ENCODE measurements at regions not wholly inside any gene's neighbourhood (a gene's known extent, or its start where the extent isn't known, plus 50 kb on each side); places are given as distances from the start of the nearest gene placed in this dataset.

DNA sequence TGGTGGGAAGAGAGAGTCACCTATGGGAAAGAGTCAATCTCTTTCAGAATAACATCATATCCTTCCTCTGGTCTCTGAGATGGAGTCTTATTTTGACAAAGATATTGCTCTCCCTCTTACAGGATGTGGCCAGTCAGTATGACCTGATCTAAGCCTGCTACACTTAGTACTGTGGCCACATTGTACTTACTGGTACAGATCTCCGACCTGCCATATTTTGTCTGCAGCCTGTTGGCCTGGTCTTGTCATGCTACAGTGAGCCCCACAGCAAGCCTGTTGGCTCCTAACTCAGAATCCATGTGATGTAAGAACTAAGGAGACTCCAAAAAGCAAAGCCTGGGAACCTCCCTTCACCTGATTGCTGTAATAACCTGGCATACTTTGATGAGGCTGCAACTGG lies 377.8 kb downstream of the SFMBT2 start:
- H2BK5ac ChIP-seq (ENCODE audit: insufficient read length, low read length): no peak overlapping the region
- Mint-ChIP-seq H3K4me3 (no peak overlapping the region), H3K27me3 (ENCODE audit: low read depth) (peaks cover 3% of the 10 kb centered on the region), H3K36me3 (ENCODE audit: insufficient read depth in 1 of 3, low read depth in 3 of 3) (peaks cover 0 to 3% (median 0%) of the 10 kb centered on the region in 3 experiments; a peak in 2 of 7 replicates), H3K4me1 (peaks cover 0 to 9% of the 10 kb centered on the region in 2 experiments; a peak in 2 of 4 replicates), H3K27ac (no peak overlapping the region), H3K9me3 (peaks cover 0 to 3% of the 10 kb centered on the region in 2 experiments; a peak in 2 of 5 replicates)
- H3K9me3 ChIP-seq (ENCODE audit: control insufficient read depth, low read depth, low read length): no peaks in the 10 kb centered on the region
- TF ChIP-seq, protein P1, sequence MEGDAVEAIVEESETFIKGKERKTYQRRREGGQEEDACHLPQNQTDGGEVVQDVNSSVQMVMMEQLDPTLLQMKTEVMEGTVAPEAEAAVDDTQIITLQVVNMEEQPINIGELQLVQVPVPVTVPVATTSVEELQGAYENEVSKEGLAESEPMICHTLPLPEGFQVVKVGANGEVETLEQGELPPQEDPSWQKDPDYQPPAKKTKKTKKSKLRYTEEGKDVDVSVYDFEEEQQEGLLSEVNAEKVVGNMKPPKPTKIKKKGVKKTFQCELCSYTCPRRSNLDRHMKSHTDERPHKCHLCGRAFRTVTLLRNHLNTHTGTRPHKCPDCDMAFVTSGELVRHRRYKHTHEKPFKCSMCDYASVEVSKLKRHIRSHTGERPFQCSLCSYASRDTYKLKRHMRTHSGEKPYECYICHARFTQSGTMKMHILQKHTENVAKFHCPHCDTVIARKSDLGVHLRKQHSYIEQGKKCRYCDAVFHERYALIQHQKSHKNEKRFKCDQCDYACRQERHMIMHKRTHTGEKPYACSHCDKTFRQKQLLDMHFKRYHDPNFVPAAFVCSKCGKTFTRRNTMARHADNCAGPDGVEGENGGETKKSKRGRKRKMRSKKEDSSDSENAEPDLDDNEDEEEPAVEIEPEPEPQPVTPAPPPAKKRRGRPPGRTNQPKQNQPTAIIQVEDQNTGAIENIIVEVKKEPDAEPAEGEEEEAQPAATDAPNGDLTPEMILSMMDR (conservative IDR thresholded peaks at IDR 0.05): no peak
- no peak overlapping the region for H2BK20ac ChIP-seq (ENCODE audit: low read depth, low read length, poor library complexity, severe bottlenecking)
- WGBS (ENCODE audit: extremely low coverage, insufficient read length, low lambda C conversion rate): no CpG with 5 or more reads among the region's 1 CpG
- no peak overlapping the region for H2BK15ac ChIP-seq (ENCODE audit: low read depth, low read length)
- H3K23me2 ChIP-seq (ENCODE audit: insufficient read length, low read depth, low read length, poor library complexity, severe bottlenecking): no peaks in the 10 kb centered on the region
- H3K4ac ChIP-seq (ENCODE audit: low read depth, low read length): no peak overlapping the region
- H3K56ac ChIP-seq (ENCODE audit: insufficient read length, low read depth, low read length): no peak overlapping the region
- no peak overlapping the region for H2AFZ ChIP-seq (ENCODE audit: low read length)
- H3K79me2 ChIP-seq (ENCODE audit: insufficient read depth, low read length): no peaks in the 10 kb centered on the region
- H2BK120ac ChIP-seq (ENCODE audit: low read depth, low read length, poor library complexity, severe bottlenecking): no peak overlapping the region
- no peaks in the 10 kb centered on the region for H3K79me1 ChIP-seq (ENCODE audit: insufficient read depth, low read depth, low read length, poor library complexity, severe bottlenecking)
- H4K20me1 ChIP-seq (ENCODE audit: control insufficient read depth, insufficient read depth, insufficient read length): no peaks in the 10 kb centered on the region
- H3T11ph ChIP-seq (ENCODE audit: low read length): no peak overlapping the region
- H4K5ac ChIP-seq (ENCODE audit: insufficient read length, low read depth, low read length): no peak overlapping the region
- H3K27ac ChIP-seq (ENCODE audit: insufficient read length, low read depth, low read length): no peak overlapping the region
- H3K14ac ChIP-seq (ENCODE audit: insufficient read depth, low read length): no peak overlapping the region
- H3K4me2 ChIP-seq (ENCODE audit: insufficient read depth, insufficient read length, low read length): no peak overlapping the region
- no peaks in the 10 kb centered on the region for H3K4me1 ChIP-seq (ENCODE audit: insufficient read depth, low read length)
- H2BK12ac ChIP-seq (ENCODE audit: insufficient read length, low read depth, low read length): no peak overlapping the region
- H3K18ac ChIP-seq (ENCODE audit: insufficient read length, low read depth, low read length): no peak overlapping the region
- no peak overlapping the region for H3K9ac ChIP-seq (ENCODE audit: extremely low read depth, insufficient read length, low read length)
- H4K8ac ChIP-seq (replicated peaks; ENCODE audit: insufficient read length, low read depth, low read length): no peak overlapping the region
- H3K23ac ChIP-seq (ENCODE audit: insufficient read length, low read depth, low read length): no peak overlapping the region
- no peaks in the 10 kb centered on the region for H3K27me3 ChIP-seq (ENCODE audit: insufficient read depth, low read length)
- no peak for DNase-seq
- no peak overlapping the region for H2AK5ac ChIP-seq (ENCODE audit: insufficient read length, low read length)
- no peak overlapping the region for H4K91ac ChIP-seq (ENCODE audit: insufficient read length, low read depth, low read length)

All from H9 (cell line).